Upper lobe of right lung (tissue), 1 donor: ENCODE measurements at regions not wholly inside any gene's neighbourhood (a gene's known extent, or its start where the extent isn't known, plus 50 kb on each side); places are given as distances from the start of the nearest gene placed in this dataset.

Source experiments
- ATAC-seq: fragments of 200-7000 bp; cut with Tn5 transposase; one replicate; pipeline ENCODE4 v1.9.1; 2020; ENCODE audit warnings: mild to moderate bottlenecking, moderate library complexity
- DNase-seq: peaks from one replicate; pipeline ENCODE4 v3.0.0-alpha.2; 2020
- H3K27ac ChIP-seq: fragments of 200-600 bp; one replicate; pipeline ENCODE4 v1.8.0; 2022
- H3K27me3 ChIP-seq: fragments of 200-600 bp; one replicate; pipeline ENCODE4 v1.8.0; 2022; ENCODE audit warnings: mild to moderate bottlenecking
- H3K36me3 ChIP-seq: fragments of 200-600 bp; one replicate; pipeline ENCODE4 v1.8.0; 2022
- H3K4me1 ChIP-seq: fragments of 200-600 bp; one replicate; pipeline ENCODE4 v1.8.0; 2022
- H3K4me3 ChIP-seq: fragments of 200-600 bp; one replicate; pipeline ENCODE4 v1.8.0; 2022; ENCODE audit warnings: mild to moderate bottlenecking
- H3K9me3 ChIP-seq: fragments of 200-600 bp; one replicate; pipeline ENCODE4 v1.8.0; 2022
- intact Hi-C: fragments of 100-400 bp; cut with DNase I; formaldehyde crosslinking; loops from one replicate; pipeline ENCODE4 v1.11.0; 2022
- TF ChIP-seq, protein P1 (sequence below): fragments of 200-600 bp; IDR thresholded peaks from one replicate; pipeline ENCODE4 v1.8.0; 2022; ENCODE audit warnings: antibody characterized with exemption
- donor health status: DM: no; HTN: yes; CAD: no; lungs with severe emphysema.

DNA sequence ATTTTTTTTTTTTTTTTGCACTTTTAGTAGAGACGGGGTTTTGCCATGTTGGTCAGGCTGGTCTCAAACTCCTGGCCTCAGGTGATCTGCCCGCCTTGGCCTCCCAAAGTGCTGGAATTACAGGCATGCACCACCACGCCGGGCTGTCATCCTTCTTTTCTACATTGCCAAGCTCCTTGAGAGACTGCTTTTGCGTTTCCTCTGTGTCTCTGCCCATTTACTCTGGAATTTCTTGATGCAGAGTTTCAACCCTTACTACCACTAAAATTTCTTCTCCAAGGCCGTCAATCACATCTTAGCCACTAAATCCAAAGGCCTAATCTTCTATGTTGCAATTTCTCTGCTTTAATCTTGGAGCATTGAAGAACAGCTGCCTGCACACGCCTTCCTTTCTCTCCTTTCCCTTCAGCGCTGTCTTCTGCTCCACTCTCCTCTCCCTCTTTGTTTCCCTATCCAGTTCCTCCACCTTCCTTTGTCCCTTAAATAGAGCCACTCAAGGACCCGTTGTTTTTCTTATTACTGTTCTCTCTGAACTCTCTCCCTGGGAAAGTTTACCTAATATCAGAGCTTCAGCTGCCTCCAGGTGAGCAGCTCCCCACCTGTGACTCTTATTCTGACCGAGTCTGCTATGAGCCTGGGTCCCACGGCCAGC, 98.8 kb downstream of the SLC35B3 start:
- TF ChIP-seq, protein P1, sequence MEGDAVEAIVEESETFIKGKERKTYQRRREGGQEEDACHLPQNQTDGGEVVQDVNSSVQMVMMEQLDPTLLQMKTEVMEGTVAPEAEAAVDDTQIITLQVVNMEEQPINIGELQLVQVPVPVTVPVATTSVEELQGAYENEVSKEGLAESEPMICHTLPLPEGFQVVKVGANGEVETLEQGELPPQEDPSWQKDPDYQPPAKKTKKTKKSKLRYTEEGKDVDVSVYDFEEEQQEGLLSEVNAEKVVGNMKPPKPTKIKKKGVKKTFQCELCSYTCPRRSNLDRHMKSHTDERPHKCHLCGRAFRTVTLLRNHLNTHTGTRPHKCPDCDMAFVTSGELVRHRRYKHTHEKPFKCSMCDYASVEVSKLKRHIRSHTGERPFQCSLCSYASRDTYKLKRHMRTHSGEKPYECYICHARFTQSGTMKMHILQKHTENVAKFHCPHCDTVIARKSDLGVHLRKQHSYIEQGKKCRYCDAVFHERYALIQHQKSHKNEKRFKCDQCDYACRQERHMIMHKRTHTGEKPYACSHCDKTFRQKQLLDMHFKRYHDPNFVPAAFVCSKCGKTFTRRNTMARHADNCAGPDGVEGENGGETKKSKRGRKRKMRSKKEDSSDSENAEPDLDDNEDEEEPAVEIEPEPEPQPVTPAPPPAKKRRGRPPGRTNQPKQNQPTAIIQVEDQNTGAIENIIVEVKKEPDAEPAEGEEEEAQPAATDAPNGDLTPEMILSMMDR, result no peak
- DNase-seq, result no peak
- H3K27me3 ChIP-seq, result no peaks in the 10 kb centered on the region
- H3K36me3 ChIP-seq, result no peaks in the 10 kb centered on the region
- no peak overlapping the region for H3K27ac ChIP-seq
- no peaks in the 10 kb centered on the region for H3K9me3 ChIP-seq
- no peak for ATAC-seq
- H3K4me1 ChIP-seq, result no peaks in the 10 kb centered on the region
- intact Hi-C loops, result no loop called here
- no peak overlapping the region for H3K4me3 ChIP-seq

DNA sequence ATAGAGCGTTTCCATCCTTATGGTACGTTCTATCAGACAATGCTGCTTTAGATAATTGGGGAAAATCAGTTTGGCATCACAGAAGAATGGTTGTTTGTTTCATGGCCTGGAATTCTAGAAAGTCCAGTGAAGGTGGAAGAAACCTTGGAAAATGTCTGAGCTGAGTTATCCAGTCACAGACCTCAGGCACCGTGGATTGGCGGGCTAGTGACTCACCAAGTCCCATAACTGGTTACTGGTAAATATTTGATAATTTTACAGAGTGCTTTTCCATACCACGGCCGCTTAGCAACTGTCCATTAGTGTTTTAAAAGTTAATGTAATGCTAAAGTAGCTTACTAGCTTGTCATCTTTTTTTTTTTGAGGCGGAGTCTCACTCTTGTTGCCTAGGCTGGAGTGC, 99.4 kb downstream of the SLC35B3 start:
- TF ChIP-seq, protein P1, result no peak
- no peaks in the 10 kb centered on the region for H3K9me3 ChIP-seq
- no peaks in the 10 kb centered on the region for H3K27me3 ChIP-seq
- ATAC-seq, result no peak
- H3K4me3 ChIP-seq, result no peak overlapping the region
- intact Hi-C loops, result no loop called here
- no peak for DNase-seq
- no peaks in the 10 kb centered on the region for H3K36me3 ChIP-seq
- H3K27ac ChIP-seq, result no peak overlapping the region
- H3K4me1 ChIP-seq, result no peaks in the 10 kb centered on the region

DNA sequence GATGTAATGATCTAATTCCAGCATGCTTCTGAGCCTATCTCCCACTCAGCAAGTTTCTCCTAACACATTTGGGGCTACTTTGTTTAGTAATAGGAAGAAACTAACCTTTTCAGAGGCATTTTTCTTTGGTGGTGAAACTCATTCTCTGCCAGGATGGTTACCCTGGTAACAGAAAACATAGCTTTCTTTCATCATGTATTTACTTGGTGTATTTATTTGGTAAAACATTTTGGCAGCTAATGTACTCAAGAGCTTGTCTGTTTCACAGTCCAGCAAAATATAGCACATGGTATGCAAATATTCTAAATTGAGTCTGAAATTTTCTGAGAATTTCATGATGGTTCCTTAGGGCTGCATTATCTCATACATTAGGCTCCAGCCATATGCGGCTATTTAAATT, 100.0 kb downstream of the SLC35B3 start:
- H3K4me1 ChIP-seq, result no peaks in the 10 kb centered on the region
- no peak overlapping the region for H3K27ac ChIP-seq
- intact Hi-C loops, result no loop called here
- no peak for DNase-seq
- no peaks in the 10 kb centered on the region for H3K27me3 ChIP-seq
- TF ChIP-seq, protein P1, result no peak
- H3K9me3 ChIP-seq, result no peaks in the 10 kb centered on the region
- no peaks in the 10 kb centered on the region for H3K36me3 ChIP-seq
- ATAC-seq, result no peak
- no peak overlapping the region for H3K4me3 ChIP-seq

DNA sequence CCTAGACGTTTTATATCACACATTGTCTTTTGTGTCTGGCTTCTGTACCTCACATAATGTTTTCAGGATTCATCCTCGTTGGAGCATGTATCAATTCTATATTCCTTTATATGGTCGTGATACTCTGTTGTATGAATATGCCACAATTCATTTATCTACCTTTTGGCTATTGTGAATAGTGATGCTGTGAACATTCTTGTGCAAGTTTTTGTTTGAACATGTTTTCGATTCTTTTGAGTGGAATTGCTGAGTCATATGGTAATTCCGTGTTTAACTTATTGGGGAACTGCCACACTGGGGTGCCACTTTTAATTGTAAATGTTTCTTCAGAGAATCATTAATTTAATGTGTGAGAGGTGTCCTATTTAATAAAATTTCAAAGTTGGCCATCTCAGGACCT, 101.2 kb downstream of the SLC35B3 start:
- intact Hi-C loops, result no loop called here
- H3K4me3 ChIP-seq, result no peak overlapping the region
- no peak overlapping the region for H3K27ac ChIP-seq
- no peaks in the 10 kb centered on the region for H3K4me1 ChIP-seq
- no peaks in the 10 kb centered on the region for H3K27me3 ChIP-seq
- TF ChIP-seq, protein P1, result no peak
- ATAC-seq (no peak), DNase-seq (no peak)
- H3K9me3 ChIP-seq, result no peaks in the 10 kb centered on the region
- no peaks in the 10 kb centered on the region for H3K36me3 ChIP-seq

DNA sequence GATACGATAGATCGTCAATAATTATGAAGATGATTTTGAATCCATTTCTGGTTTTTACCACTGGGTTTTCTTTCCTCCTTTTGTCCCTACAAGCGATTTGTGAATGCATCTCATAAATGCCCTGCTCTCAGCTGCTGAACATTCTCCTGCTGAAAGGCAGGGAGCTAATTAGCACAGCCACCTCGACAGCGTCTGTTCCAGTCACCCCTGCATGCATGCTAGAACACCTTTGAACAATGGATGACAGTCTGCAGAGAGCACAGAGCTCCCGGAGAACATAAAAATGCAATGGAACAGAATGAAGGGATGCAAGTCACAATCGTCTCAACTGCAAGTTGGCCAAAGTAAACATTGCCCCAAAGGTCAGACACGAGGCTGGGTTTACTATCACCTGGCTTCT, 105.8 kb downstream of the SLC35B3 start:
- intact Hi-C loops, result no loop called here
- H3K36me3 ChIP-seq, result no peaks in the 10 kb centered on the region

More for the DNA sequence above, 105.8 kb downstream of the SLC35B3 start:
- TF ChIP-seq, protein P1, result no peak
- ATAC-seq, result no peak
- no peaks in the 10 kb centered on the region for H3K4me1 ChIP-seq
- no peak overlapping the region for H3K4me3 ChIP-seq
- no peak for DNase-seq
- H3K27ac ChIP-seq, result no peak overlapping the region
- no peaks in the 10 kb centered on the region for H3K27me3 ChIP-seq
- H3K9me3 ChIP-seq, result no peaks in the 10 kb centered on the region
